ENCODE measurements at regions not wholly inside any gene's neighbourhood (a gene's known extent, or its start where the extent isn't known, plus 50 kb on each side); places are given as distances from the start of the nearest gene placed in this dataset.
"Not testable (repeated sequence)": the region's sequence is repeated elsewhere in the genome, so short reads cannot be mapped to it uniquely, and the experiment has no call there.

DNA sequence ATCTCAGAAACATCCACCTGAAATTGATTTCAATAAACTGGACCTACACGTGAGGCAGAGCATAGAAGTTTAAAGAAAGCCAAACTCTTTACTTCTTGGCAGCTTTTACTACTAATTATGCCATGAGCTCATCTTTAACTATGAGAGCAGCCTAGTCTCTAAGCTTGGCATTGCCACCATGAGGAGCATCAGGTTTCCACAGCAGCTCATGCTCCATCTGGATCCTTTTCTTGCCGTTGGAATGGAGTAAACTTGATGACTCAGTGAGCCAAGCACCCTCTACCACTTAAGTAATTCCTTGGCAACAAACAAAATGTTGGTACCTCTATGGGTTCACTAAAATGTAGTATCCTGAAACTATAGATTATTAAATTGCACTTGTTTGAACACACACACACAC is 583.2 kb downstream of the EPHA3 start:
- H3K27ac Mint-ChIP-seq = no peak overlapping the region
- no peaks in the 10 kb centered on the region for H3K9me3 Mint-ChIP-seq
- no peaks in the 10 kb centered on the region for H3K36me3 Mint-ChIP-seq
- no peak overlapping the region for H3K4me3 Mint-ChIP-seq
- H3K27me3 Mint-ChIP-seq = no peaks in the 10 kb centered on the region
- no peaks in the 10 kb centered on the region for H3K4me1 Mint-ChIP-seq

DNA sequence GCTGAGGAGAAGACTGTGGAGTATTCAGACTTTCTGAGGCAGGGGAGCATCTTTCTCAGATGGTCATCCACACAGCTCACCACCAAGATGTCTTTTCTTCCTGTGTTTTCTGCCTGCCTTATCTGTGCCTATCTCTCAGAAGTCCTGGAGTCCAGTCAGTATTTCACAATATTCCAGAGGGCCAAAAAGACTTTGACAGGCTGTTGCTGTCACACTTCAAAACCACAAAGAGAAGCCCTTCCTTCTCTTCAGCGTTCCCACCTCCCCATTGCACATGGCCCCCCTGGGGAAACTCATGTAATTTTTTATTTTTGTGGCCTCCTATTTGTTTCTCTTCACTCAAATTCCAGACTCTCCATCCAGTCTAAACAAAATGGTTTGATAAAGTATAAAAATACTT is 585.2 kb downstream of the EPHA3 start:
- no peak overlapping the region for H3K4me3 Mint-ChIP-seq
- H3K36me3 Mint-ChIP-seq = no peaks in the 10 kb centered on the region
- H3K9me3 Mint-ChIP-seq = no peaks in the 10 kb centered on the region
- H3K4me1 Mint-ChIP-seq = no peaks in the 10 kb centered on the region
- no peaks in the 10 kb centered on the region for H3K27me3 Mint-ChIP-seq
- no peak overlapping the region for H3K27ac Mint-ChIP-seq

DNA sequence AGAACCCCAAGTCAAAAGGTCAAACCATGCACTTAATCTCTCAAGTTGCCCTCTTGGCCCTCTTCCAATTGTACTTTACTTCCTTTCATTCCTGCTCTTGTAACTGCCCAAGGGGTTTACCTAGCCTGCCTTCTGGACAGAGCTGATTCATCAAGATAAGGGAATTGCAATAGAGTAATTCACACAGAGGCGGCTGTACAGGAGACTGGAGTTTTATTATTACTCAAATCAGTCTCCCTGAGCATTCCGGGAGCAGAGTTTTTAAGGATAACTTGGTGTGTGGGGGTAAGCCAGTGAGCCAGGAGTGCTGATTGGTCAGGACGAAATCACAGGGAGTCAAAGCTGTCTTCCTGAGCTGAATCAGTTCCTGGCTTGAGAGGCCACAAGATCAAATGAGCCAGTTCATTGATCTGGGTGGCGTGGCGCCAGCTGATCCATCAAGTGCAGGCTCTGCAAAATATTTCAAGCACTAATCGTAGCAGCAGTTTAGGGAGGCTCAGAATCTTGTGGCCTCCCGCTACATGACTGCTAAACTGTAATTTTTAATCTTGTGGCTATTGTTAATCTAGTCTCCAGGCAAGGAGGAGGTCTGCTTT is 590.0 kb downstream of the EPHA3 start:
- Mint-ChIP-seq H3K9me3 (no peaks in the 10 kb centered on the region), H3K36me3 (no peaks in the 10 kb centered on the region), H3K27me3 (no peaks in the 10 kb centered on the region), H3K27ac (no peak overlapping the region), H3K4me1 (no peaks in the 10 kb centered on the region), H3K4me3 (no peak overlapping the region)

DNA sequence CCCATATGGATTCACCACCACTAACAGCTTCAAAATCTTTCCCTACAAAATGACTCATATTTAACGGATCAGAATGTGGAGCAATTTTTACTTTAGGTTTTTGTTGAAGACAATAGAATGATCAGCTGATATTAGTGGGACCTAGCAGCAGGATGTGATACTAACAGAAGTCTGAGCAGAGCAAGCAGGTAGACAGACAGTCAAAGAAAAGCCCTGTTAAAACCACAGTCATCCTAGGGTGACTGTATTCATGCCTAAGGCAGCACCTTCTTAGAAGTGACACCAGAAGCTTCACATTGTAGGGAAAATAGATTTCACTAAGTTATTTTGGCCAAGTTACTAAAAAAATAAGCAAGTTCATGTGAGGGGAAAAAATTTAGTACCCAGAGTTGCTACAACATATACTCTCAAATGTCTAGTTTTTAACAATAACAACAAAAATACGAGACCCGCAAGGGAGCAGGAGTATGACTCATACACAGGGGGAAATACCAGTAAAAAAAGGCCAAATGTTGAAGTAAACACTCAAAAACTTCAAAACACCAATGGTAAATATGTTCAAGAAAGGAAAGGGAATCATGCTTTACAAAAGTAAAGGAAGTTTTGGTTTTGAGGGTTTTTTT is 590.9 kb downstream of the EPHA3 start:
- no peaks in the 10 kb centered on the region for H3K4me1 Mint-ChIP-seq
- no peaks in the 10 kb centered on the region for H3K9me3 Mint-ChIP-seq
- no peak overlapping the region for H3K27ac Mint-ChIP-seq
- no peaks in the 10 kb centered on the region for H3K36me3 Mint-ChIP-seq
- no peaks in the 10 kb centered on the region for H3K27me3 Mint-ChIP-seq
- H3K4me3 Mint-ChIP-seq = no peak overlapping the region

DNA sequence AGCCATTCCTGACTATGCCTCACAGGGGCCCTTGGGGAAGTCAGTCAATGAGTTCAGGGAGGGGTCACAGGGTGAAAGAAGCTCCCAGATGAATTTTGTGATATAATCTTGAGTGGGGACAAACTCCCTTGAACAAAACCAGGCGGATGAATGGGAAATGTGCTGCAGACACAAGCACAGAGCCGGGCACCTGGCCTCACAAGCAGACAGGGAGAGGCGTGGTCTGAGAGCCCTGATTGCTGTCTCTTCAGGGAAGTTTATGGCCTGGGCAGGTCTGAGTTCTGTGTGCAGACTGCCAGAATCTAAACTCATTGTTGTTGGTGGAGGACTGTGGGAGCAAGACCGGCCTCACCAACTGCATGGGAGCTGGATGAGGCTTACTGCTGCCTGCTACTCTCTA is 591.8 kb downstream of the EPHA3 start:
- H3K4me3 Mint-ChIP-seq = no peak overlapping the region
- H3K27me3 Mint-ChIP-seq = no peaks in the 10 kb centered on the region
- no peaks in the 10 kb centered on the region for H3K4me1 Mint-ChIP-seq
- H3K9me3 Mint-ChIP-seq = no peaks in the 10 kb centered on the region
- H3K27ac Mint-ChIP-seq = no peak overlapping the region
- no peaks in the 10 kb centered on the region for H3K36me3 Mint-ChIP-seq

DNA sequence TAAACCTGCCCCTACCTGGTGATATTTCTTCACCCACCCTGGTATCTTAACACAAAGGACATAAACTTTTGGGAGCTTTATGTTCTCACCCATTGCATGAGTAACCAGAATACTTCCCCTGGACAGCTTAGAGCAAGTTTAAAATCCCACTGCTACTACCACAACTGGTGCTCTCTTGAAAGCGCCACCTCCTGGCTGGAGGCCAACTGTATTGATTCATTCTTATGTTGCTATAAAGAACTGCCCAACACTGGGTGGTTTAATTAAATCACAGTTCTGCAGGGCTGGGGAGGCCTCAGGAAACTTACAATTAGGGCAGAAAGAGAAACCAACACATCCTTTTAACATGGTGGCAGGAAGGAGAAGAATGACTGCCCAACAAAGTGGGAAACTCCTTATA is 592.4 kb downstream of the EPHA3 start:
- H3K4me1 Mint-ChIP-seq = no peaks in the 10 kb centered on the region
- no peaks in the 10 kb centered on the region for H3K36me3 Mint-ChIP-seq
- no peak overlapping the region for H3K27ac Mint-ChIP-seq
- H3K9me3 Mint-ChIP-seq = no peaks in the 10 kb centered on the region
- no peaks in the 10 kb centered on the region for H3K27me3 Mint-ChIP-seq
- H3K4me3 Mint-ChIP-seq = no peak overlapping the region

DNA sequence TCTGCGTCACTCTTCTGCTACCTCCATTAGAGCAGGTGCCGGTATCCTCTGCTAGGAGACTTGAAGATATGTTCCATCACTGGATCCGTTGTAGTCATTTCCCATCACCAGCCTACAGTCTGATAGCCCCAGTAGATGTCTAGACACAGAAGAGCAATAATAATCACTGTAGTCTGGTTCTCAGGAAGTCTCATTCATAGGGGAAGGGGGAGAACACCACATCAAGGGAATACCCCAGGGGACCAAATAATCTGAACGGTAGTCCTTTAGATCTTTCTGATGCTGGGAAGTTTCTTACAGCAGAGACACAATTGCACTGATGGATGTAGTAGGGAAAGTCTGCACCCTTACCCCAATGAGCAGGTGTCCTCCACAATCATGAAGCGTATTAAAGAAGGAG is 595.0 kb downstream of the EPHA3 start:
- H3K9me3 Mint-ChIP-seq = peaks cover 6% of the 10 kb centered on the region
- no peaks in the 10 kb centered on the region for H3K4me1 Mint-ChIP-seq
- no peak overlapping the region for H3K27ac Mint-ChIP-seq
- H3K4me3 Mint-ChIP-seq = no peak overlapping the region
- no peaks in the 10 kb centered on the region for H3K36me3 Mint-ChIP-seq
- H3K27me3 Mint-ChIP-seq = no peaks in the 10 kb centered on the region

DNA sequence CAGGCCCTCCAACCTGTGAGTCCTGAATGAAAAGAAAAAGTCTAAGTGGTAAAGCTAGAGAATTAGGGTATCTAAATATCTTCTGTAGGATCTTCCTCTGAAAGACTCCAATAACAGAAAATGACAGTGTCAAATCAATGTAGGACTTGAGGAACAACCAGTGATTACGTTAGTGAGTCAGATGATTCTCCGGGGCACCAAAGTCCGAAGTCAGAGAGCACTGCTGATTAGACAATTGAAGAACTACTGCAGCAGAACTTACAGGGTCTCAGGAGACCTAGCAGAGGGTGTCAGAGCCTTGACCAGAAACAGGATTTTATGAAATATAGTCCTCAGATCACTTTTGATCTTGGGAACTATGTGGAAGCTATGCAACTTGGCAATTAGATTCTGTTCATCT is 605.8 kb downstream of the EPHA3 start:
- no peaks in the 10 kb centered on the region for H3K4me1 Mint-ChIP-seq
- H3K4me3 Mint-ChIP-seq = no peak overlapping the region
- H3K27me3 Mint-ChIP-seq = no peaks in the 10 kb centered on the region
- no peaks in the 10 kb centered on the region for H3K36me3 Mint-ChIP-seq
- H3K9me3 Mint-ChIP-seq = peaks cover 25% of the 10 kb centered on the region
- H3K27ac Mint-ChIP-seq = no peak overlapping the region

DNA sequence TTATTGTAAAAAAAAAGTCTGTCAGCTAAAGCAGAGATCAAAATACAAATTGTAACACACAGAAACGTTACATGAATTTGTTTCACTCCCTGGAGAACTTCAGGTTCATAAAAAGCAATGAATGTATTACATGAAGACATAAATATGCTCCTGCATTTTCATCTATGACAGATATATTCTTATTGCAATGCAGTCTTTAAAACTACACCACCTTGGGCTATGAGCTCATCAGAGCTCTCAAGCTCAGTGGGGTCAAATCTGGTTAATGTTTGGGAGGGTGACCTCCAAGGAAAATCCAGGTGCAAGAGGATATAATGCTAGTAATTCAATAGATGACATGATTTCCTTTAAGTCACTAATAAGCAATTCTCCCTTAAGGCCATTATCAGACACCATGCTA is 606.8 kb downstream of the EPHA3 start:
- Mint-ChIP-seq H3K4me1 (no peaks in the 10 kb centered on the region), H3K36me3 (no peaks in the 10 kb centered on the region), H3K9me3 (peaks cover 20% of the 10 kb centered on the region), H3K4me3 (no peak overlapping the region), H3K27ac (no peak overlapping the region), H3K27me3 (no peaks in the 10 kb centered on the region)

DNA sequence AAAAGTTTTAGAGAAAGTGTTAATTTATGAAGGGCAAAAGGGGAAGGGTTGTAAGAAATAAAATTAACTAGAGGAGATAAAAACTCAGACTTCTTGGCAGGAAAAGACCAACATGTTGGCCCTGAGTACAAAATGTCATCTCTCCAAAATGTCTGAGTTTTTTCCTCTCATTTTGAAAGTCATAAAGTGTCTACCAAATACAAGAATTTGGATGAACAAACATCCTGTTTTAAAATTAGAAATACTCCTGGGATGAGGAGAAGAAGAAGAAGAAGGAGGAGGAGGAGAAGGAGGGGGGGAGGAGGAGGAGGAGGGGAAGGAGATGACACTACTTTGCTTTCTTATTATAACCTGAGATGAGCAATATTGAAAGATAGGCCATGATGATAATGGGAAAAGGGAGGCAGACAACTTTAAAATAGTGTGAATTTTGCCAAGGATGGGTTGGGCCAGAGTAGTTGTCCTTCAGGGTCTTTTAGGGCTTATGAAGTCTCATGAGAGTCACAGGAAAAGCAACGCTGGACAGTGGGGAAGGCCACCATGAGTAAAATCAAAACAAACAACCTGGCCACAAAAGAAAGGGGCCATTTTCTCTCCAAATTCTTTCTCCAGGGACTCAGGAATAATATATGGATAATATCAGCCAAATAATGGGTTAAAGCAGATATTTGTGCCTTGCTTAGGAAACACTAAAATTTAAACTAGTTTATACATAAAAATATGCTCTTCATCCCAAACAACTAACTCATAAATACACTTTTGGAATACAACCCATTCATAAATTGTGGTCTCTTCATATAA is 632.9 kb downstream of the EPHA3 start:
- H3K27ac Mint-ChIP-seq = no peak overlapping the region
- H3K36me3 Mint-ChIP-seq = no peaks in the 10 kb centered on the region
- H3K9me3 Mint-ChIP-seq = peaks cover 18% of the 10 kb centered on the region
- H3K27me3 Mint-ChIP-seq = no peaks in the 10 kb centered on the region
- no peak overlapping the region for H3K4me3 Mint-ChIP-seq
- no peaks in the 10 kb centered on the region for H3K4me1 Mint-ChIP-seq

DNA sequence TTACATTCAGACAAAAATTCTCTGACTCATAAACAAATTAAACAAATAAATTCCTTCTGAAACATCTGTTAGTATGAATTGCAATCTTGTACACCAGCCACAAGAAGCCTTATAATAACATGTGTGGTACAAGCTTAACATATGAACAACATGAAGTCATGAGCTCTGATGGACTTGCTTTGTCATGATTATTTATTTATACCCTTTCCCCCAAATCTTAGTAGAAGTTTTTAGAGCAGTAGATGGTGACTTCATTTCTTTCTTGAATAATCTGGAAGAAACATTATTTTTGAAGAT is 633.4 kb downstream of the EPHA3 start:
- no peak overlapping the region for H3K27ac Mint-ChIP-seq
- H3K4me3 Mint-ChIP-seq = no peak overlapping the region
- H3K4me1 Mint-ChIP-seq = no peaks in the 10 kb centered on the region
- H3K27me3 Mint-ChIP-seq = no peaks in the 10 kb centered on the region
- H3K9me3 Mint-ChIP-seq = peaks cover 22% of the 10 kb centered on the region
- no peaks in the 10 kb centered on the region for H3K36me3 Mint-ChIP-seq

DNA sequence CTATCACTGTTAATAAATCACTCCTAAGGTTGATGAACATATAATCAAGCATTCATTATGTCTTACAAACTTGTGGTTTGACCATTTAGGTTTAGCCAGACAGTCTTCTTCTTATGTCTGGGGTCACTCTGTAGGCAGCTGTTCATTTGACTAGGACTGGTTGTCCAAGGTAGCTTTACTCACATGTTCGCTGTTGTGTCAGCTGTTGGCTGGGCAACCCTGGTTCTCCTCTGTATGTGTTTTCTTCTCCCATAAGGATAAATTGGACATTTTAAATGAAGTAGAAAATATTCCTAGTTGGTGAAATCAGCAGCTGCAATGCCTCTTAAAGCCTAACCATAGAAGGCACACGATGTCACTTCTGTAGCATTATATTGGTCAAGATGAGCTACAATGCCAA is 635.1 kb downstream of the EPHA3 start:
- Mint-ChIP-seq H3K4me3 (no peak overlapping the region), H3K27ac (no peak overlapping the region), H3K36me3 (no peaks in the 10 kb centered on the region), H3K27me3 (no peaks in the 10 kb centered on the region), H3K9me3 (peaks cover 25% of the 10 kb centered on the region), H3K4me1 (no peaks in the 10 kb centered on the region)

DNA sequence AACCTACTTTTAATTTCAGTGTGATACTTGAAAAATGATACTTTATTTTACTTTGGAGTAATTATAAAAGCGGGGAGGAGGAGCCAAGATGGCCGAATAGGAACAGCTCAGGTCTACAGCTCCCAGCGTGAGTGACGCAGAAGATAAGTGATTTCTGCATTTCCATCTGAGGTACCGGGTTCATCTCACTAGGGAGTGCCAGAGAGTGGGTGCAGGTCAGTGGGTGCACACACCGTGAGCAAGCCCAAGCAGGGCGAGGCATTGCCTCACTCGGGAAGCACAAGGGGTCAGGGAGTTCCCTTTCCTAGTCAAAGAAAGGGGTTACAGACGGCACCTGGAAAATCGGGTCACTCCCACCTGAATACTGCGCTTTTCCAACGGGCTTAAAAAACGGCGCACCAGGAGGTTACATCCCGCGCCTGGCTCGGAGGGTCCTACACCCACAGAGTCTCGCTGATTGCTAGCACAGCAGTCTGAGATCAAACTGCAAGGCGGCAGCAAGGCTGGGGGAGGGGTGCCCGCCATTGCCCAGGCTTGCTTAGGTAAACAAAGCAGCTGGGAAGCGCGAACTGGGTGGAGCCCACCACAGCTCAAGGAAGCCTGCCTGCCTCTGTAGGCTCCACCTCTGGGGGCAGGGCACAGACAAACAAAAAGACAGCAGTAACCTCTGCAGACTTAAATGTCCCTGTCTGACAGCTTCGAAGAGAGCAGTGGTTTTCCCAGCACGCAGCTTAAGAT is 640.3 kb downstream of the EPHA3 start:
- not testable (repeated sequence) for H3K36me3 Mint-ChIP-seq, H3K27ac Mint-ChIP-seq, H3K4me3 Mint-ChIP-seq, H3K27me3 Mint-ChIP-seq, H3K4me1 Mint-ChIP-seq
- peaks cover 16% of the 10 kb centered on the region for H3K9me3 Mint-ChIP-seq

DNA sequence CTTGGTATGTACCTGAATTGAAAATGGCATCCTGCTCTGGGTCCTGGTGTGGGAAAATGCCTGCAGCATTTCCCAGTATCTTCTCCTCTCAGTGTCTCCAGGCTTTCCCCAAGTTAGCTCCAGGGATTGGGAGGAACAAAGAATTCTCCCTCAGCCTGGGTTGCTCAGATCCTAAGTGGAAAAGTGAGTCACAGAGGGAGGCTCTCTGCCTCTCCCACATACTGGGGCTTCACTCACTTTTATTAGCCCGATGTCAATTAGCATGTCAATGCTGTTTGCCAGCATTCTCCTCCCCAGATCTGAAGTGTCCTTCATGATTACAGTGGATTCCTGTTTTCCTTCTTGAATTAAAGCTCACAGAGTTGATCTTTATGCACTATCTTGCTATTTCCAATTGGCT is 655.0 kb downstream of the EPHA3 start:
- Mint-ChIP-seq H3K4me3 (no peak overlapping the region), H3K9me3 (no peaks in the 10 kb centered on the region), H3K27me3 (no peaks in the 10 kb centered on the region), H3K36me3 (no peaks in the 10 kb centered on the region), H3K4me1 (no peaks in the 10 kb centered on the region), H3K27ac (no peak overlapping the region)

DNA sequence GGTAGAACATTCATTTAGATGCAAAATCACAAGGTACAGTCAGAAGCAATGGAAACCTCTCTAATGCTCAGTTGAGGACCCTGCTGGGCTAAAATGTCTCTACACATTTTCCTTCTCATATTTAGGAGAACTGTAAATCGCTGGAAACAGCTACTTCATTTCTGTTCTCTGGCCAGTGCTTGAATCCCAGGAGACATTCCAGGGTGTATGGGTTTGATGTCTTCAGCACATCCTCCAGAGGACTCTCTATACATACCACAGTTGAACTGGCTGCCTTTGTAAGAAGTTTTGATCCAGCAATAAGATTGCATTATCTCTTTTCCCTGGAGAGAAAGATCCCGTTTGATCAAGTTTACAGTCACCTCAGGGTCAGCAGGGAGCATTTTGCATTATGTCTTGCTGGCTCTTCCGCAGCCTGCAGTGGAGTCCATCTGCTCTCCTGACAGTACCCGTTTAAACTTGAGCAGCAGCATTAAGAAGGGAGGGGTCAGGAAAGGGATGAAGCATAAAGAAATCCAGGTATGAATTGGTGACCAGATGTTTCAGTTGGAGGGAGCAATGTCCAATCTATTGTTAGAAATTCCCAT is 676.0 kb downstream of the EPHA3 start:
- no peaks in the 10 kb centered on the region for H3K36me3 Mint-ChIP-seq
- H3K4me3 Mint-ChIP-seq = no peak overlapping the region
- no peak overlapping the region for H3K27ac Mint-ChIP-seq
- peaks cover 9% of the 10 kb centered on the region for H3K9me3 Mint-ChIP-seq
- no peaks in the 10 kb centered on the region for H3K4me1 Mint-ChIP-seq
- H3K27me3 Mint-ChIP-seq = no peaks in the 10 kb centered on the region

DNA sequence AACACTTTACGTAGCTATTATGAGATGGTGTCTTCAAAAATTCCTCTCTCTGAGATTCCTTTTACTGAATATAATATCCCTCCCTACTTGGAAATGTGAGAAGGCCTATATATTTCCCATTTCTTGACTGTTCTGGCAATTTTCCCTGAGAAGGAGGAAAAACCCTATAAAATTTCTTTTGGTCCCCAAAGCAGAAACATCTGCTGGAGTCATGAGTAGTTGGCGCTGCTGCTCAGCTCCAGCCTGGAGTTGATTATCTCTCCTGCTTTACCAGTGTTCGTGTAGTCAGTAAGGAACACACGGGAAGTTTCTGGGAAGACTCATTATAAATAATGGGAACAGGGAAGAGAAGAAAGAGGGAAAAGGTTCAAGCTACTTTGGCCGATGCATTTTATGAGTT is 680.1 kb downstream of the EPHA3 start:
- Mint-ChIP-seq H3K36me3 (no peaks in the 10 kb centered on the region), H3K4me3 (no peak overlapping the region), H3K9me3 (peaks cover 5% of the 10 kb centered on the region), H3K27ac (no peak overlapping the region), H3K4me1 (no peaks in the 10 kb centered on the region), H3K27me3 (no peaks in the 10 kb centered on the region)
